ENCODE measurements at regions not wholly inside any gene's neighbourhood (a gene's known extent, or its start where the extent isn't known, plus 50 kb on each side); places are given as distances from the start of the nearest gene placed in this dataset.
"Not testable (repeated sequence)": the region's sequence is repeated elsewhere in the genome, so short reads cannot be mapped to it uniquely, and the experiment has no call there.

DNA sequence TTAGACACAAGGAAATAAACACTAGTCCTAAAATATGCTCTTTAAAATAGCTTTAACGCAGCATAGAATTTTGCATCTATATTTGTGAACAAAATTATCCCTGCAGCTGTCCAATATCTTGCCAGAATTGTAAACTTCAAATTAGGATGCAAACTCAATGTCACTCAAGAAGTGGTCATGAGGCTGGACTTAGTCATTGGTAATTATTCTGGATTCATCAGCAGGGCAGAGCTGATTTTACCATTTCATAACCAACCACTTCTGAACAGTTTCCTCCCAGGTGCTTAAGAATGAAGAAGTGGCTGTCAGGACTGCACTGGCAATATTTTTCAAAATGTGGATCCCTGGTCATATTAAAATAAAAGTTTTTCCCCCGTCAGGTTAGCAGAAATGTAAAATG lies 219.5 kb downstream of the SPATA31A6 start:
- TF ChIP-seq, protein P1, sequence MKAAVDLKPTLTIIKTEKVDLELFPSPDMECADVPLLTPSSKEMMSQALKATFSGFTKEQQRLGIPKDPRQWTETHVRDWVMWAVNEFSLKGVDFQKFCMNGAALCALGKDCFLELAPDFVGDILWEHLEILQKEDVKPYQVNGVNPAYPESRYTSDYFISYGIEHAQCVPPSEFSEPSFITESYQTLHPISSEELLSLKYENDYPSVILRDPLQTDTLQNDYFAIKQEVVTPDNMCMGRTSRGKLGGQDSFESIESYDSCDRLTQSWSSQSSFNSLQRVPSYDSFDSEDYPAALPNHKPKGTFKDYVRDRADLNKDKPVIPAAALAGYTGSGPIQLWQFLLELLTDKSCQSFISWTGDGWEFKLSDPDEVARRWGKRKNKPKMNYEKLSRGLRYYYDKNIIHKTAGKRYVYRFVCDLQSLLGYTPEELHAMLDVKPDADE (IDR thresholded peaks at IDR 0.05), result not testable (repeated sequence)
- not testable (repeated sequence) for TF ChIP-seq POLR2AphosphoS5 (IDR thresholded peaks at IDR 0.05; ENCODE audit: low read depth); EZH2phosphoT487 (IDR thresholded peaks at IDR 0.05; ENCODE audit: unreplicated experiment)
- TF ChIP-seq, protein P2, sequence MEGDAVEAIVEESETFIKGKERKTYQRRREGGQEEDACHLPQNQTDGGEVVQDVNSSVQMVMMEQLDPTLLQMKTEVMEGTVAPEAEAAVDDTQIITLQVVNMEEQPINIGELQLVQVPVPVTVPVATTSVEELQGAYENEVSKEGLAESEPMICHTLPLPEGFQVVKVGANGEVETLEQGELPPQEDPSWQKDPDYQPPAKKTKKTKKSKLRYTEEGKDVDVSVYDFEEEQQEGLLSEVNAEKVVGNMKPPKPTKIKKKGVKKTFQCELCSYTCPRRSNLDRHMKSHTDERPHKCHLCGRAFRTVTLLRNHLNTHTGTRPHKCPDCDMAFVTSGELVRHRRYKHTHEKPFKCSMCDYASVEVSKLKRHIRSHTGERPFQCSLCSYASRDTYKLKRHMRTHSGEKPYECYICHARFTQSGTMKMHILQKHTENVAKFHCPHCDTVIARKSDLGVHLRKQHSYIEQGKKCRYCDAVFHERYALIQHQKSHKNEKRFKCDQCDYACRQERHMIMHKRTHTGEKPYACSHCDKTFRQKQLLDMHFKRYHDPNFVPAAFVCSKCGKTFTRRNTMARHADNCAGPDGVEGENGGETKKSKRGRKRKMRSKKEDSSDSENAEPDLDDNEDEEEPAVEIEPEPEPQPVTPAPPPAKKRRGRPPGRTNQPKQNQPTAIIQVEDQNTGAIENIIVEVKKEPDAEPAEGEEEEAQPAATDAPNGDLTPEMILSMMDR (conservative IDR thresholded peaks at IDR 0.05; ENCODE audit: low read depth in 2 of 2), result not testable (repeated sequence)
- TF ChIP-seq, protein P3, sequence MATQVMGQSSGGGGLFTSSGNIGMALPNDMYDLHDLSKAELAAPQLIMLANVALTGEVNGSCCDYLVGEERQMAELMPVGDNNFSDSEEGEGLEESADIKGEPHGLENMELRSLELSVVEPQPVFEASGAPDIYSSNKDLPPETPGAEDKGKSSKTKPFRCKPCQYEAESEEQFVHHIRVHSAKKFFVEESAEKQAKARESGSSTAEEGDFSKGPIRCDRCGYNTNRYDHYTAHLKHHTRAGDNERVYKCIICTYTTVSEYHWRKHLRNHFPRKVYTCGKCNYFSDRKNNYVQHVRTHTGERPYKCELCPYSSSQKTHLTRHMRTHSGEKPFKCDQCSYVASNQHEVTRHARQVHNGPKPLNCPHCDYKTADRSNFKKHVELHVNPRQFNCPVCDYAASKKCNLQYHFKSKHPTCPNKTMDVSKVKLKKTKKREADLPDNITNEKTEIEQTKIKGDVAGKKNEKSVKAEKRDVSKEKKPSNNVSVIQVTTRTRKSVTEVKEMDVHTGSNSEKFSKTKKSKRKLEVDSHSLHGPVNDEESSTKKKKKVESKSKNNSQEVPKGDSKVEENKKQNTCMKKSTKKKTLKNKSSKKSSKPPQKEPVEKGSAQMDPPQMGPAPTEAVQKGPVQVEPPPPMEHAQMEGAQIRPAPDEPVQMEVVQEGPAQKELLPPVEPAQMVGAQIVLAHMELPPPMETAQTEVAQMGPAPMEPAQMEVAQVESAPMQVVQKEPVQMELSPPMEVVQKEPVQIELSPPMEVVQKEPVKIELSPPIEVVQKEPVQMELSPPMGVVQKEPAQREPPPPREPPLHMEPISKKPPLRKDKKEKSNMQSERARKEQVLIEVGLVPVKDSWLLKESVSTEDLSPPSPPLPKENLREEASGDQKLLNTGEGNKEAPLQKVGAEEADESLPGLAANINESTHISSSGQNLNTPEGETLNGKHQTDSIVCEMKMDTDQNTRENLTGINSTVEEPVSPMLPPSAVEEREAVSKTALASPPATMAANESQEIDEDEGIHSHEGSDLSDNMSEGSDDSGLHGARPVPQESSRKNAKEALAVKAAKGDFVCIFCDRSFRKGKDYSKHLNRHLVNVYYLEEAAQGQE (IDR thresholded peaks at IDR 0.05; ENCODE audit: unreplicated experiment), result not testable (repeated sequence)

Data from GM23338 (cell line).